ENCODE measurements at regions not wholly inside any gene's neighbourhood (a gene's known extent, or its start where the extent isn't known, plus 50 kb on each side); places are given as distances from the start of the nearest gene placed in this dataset.
"Not testable (repeated sequence)": the region's sequence is repeated elsewhere in the genome, so short reads cannot be mapped to it uniquely, and the experiment has no call there.

DNA sequence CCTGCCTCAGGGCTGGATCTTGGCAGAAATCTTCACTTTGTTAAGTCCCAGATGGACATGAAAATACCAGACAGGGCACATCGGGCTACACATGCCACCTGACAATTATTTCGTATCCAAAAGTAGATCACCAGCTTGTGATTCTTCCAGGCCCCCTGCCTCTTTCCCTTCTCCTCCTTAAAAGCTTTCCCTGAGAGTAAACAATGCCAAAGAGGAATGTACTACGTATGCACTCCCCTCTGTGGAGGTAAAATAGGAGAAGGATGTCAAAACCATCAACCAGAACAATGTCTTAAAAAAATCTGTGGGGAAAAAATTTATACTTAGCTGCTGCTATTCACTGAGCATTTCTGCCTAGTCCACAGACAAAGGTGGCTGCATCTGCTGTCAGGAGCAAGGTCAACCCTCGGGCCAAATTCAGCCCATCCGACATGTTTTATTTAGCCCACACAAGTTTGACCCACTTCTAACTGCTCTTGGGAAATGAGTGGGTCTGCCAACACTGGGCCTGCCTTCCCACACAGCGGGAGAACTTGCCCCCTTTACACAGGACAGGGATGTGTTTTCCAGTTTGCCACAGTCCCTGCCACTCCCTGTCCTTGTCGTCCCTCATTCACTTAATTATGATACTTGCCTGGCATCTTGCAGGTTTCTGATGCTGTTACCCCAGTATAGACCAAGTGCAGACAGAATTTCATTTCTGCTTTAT is 74.7 kb upstream of the NBPF26 start:
- not testable (repeated sequence) for TF ChIP-seq TAF1, POU2F2, POLR2AphosphoS5, POLR2A, SPI1 (IDR thresholded peaks at IDR 0.05; ENCODE audit: low read depth, low read length)
